Thyroid gland (tissue), 4 donors: ENCODE measurements at regions not wholly inside any gene's neighbourhood (a gene's known extent, or its start where the extent isn't known, plus 50 kb on each side); places are given as distances from the start of the nearest gene placed in this dataset.

Experiments used
- CTCF ChIP-seq, 6 experiments: fragments of 200-600 bp in 3 of 6; fragments of 450-650 bp in 3 of 6; sonication (generic) in 3 of 6; IDR thresholded peaks; one replicate each; pipeline ENCODE4 v1.5.1; 2016 to 2019; ENCODE audit warnings: antibody characterized with exemption in 6 of 6, mild to moderate bottlenecking in 2 of 6, inconsistent platforms in 1 of 6, moderate library complexity in 1 of 6
- POLR2A ChIP-seq, 2 donors: fragments of 450-650 bp; IDR thresholded peaks; one replicate each; pipeline ENCODE4 v1.6.1; 2017; ENCODE audit warnings: antibody characterized with exemption in 2 of 2, mild to moderate bottlenecking in 2 of 2, moderate library complexity in 1 of 2

GRCh38 chr18:77821892-77822291 is 572.2 kb downstream of the GALR1 start:
- TF ChIP-seq CTCF (IDR thresholded peaks at IDR 0.05) (no peak), POLR2A (IDR thresholded peaks at IDR 0.05) (no peak)
